T follicular helper cell (primary cell): ENCODE measurements at regions not wholly inside any gene's neighbourhood (a gene's known extent, or its start where the extent isn't known, plus 50 kb on each side); places are given as distances from the start of the nearest gene placed in this dataset.
"Not testable (repeated sequence)": the region's sequence is repeated elsewhere in the genome, so short reads cannot be mapped to it uniquely, and the experiment has no call there.

Source experiments
- DNase-seq: peaks from one replicate; pipeline ENCODE4 v3.0.0-alpha.2; 2020; ENCODE audit warnings: low read depth

GRCh38 chr2:195458936-195459335 lies 198.1 kb upstream of the SLC39A10 start:
- no peak for DNase-seq

DNA sequence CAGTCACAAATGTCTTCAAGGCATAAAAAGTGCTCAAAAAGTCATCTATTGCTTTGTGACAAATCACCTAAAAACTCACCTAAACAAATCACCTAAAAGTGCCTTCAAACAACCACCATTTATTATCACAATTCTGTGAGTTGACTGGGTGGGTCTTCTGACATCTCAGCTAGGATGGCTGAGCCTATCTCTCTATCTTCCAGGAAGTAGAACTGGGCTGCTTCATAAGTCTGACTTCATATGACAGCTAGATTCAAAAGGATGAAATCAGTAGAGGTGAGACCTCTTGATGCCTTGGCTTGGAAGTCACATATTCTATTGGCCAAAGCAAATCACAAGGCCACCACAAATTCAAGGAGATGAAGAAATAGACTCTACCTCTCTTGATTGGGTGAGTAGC lies 199.2 kb upstream of the SLC39A10 start:
- no peak for DNase-seq

- no peak for DNase-seq
Measured at GRCh38 chr2:195456771-195457170, 200.3 kb upstream of the SLC39A10 start.

DNA sequence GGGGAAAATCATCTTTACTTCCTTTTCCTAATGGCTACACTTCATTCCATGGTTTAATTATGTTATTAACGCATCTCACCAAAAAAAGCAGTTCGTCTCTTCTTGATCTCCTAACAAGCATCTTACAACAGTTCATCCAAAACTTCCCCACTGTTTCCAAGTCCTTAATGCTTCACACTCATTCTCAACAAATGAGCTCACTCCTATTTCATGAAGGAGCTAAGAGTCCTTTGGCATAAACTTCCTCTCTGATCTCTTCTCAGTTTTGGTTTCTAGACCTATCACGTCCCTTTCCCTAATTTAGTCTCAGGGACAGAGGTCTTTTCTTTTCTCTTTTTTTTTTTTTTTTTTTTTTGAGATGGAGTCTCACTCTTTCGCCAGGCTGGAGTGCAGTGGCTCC lies 205.9 kb upstream of the SLC39A10 start:
- no peak for DNase-seq

- no peak for DNase-seq
Measured at GRCh38 chr2:195450552-195451113, 206.4 kb upstream of the SLC39A10 start.

DNA sequence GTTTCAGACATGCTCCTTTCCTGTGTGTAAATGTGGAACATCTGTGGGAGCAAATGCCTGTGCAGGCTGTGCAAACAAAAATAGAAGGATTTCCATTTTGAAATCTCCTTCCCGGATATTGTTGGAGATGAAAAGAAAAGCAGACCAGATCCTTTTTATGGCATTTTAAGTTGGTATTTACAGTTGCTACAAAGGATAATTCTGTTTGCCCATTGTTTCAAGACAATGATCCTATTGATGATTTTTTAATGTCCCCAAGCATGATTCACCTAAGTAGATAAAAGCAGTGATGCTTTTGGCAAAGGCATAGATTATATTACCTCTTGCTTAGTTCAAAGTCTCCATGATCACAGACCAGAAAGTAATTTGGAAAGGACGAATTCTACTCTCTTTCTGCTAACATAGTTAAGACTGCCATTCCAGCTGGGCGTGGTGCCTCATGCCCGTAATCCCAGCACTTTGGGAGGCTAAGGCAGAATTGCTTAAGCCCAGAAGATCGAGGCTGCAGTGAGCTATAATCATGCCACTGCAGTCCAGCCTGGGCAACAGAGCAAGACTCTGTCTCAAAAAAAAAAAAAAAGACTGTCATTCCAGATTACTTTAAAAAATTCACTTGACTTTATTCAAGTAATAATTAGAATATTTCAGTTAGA lies 209.6 kb upstream of the SLC39A10 start:
- DNase-seq = no peak

DNA sequence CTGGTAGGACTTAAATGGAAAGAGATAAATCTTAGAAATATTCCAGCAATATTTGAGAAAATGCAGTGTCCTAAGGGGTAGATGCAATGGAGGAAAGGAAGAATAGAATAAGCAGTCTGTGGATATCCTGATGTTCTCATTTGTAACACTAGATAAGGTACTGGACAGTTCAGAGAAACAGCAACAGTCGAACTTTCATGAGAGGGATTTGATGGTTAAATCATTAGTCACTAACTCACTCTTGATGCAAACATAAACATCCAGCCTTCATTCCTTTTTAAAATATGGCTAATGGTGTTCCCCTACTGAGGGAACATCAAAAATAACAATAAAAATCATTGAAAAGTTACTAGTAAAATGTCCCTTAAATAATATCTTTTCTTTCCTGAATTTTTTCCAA lies 211.4 kb upstream of the SLC39A10 start:
- DNase-seq = no peak

GRCh38 chr2:195443926-195444325 lies 213.1 kb upstream of the SLC39A10 start:
- no peak for DNase-seq

- no peak for DNase-seq
Measured at GRCh38 chr2:195442458-195443175, 214.4 kb upstream of the SLC39A10 start.

- no peak for DNase-seq
Measured at GRCh38 chr2:195438692-195439091, 218.3 kb upstream of the SLC39A10 start.

DNA sequence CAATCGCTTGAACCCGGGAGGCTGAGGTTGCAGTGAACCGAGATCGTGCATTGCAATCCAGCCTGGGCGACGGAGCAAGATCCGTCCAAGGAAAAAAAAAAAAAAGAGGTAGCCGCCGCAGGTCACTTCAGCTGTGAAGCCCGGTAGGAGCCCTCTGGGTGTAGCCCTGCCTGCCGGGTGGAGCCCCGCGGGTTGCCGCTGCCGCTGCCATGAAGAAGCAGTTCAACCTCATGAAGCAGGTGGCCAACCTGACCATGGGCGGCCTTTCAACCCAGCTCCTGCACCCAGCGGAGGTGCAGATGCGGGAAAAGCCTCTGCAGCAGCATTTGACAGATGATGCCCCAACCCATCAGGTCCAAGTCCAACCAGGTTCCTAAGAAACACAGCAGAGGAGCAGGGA lies 219.5 kb upstream of the SLC39A10 start:
- no peak for DNase-seq

DNA sequence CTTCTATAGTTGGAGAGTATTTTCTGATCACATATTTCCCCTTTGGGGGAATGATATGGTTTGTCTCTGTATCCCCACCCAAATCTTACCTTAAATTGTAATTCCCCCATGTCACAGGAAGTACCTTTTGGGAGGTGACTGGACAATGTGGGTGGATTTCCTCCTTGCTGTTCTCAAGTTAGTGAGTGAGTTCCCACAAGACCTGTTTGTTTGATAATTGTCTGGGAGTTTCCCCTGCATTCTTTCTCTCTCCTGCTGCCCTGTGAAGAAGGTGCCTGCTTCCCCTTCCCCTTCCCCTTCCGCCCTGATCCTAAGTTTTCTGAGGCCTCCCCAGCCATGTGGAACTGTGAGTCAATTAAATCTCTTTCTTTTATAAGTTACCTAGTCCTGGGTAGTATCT lies 222.7 kb upstream of the SLC39A10 start:
- no peak for DNase-seq

DNA sequence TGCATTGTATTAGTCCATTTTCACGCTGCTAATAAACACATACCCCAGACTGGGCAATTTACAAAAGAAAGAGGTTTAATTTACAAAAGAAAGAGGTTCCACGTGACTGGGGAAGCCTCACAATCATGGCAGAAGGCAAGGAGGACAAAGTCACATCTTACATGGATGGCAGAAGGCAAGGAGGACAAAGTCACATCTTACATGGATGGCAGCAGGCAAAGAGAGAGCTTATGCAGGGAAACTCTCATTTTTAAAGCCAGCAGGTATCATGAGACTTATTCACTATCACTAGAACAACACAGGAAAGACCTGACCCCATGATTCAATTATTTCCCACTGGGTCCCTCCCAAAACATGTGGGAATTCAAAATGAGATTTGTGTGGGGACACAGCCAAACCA lies 223.3 kb upstream of the SLC39A10 start:
- not testable (repeated sequence) for DNase-seq

- DNase-seq = no peak
Measured at GRCh38 chr2:195428673-195429072, 228.4 kb upstream of the SLC39A10 start.

GRCh38 chr2:195425328-195425727 lies 231.7 kb upstream of the SLC39A10 start:
- no peak for DNase-seq

DNA sequence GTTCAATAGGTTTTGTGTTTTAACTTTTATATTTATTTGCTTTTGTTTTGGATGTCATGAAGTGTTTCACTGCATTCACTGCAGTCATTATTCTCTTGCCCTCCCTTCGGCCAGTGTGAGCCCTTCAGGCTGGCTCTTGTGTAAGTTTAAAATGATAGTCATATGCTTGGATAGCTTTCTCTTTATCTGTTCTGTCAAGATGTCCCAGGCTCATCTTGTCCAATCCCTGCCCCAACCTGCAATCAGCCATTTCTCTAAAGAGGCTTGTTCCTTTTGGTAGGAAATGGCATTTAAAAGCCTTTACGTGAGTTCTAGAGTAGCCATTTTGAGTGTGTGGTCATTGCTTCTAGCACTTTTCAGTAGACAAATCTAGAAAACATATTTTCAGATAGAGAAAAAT lies 238.0 kb upstream of the SLC39A10 start:
- no peak for DNase-seq

DNA sequence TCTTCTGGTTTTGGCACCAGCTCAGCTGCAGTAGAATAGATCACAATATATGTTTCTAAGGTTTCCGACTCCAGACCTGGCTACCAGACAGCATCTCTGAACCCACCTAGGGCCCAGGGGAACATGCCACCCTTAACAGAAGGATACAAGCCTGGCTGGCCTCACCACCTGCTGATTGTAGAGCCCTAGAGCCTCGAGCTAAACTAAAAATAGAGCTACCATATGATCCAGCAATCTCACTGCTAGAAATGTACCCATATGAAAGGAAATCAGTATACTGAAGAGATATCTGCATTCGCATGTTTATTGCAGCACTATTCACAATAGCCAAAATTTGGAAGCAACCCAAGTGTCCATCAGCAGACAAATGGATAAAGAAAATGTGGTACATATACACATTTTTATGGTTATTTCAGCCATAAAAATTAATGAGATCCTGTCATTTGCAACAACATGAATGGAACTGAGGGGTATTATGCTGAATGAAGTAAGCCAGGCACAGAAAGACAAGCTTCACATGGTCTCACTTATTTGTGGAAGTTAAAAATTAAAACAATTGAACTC lies 242.4 kb upstream of the SLC39A10 start:
- no peak for DNase-seq

GRCh38 chr2:195413944-195414343 lies 243.1 kb upstream of the SLC39A10 start:
- DNase-seq = no peak

DNA sequence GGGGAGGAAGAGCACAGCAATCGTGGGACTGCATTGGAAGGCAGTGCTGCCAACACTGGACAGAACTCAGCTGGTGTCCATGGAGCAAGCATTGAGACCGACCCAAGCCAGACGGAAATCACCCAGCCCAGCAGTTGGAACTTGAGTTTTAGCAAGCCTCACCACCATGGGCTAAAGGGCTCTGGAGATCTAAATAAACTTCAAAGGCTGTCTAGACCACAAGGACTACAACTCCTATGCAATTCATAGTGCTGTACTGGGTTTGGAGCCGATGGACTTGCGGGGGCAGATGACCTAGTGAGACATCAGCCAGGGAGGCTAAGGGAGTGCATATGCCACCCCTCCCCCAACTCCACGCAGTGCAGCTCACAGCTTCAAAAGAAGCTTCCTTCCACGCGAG lies 243.6 kb upstream of the SLC39A10 start:
- DNase-seq = no peak

GRCh38 chr2:195411219-195411687 lies 245.8 kb upstream of the SLC39A10 start:
- DNase-seq = no peak

GRCh38 chr2:195410074-195410671 lies 246.9 kb upstream of the SLC39A10 start:
- no peak for DNase-seq

- DNase-seq = no peak
Measured at GRCh38 chr2:195408811-195409210, 248.2 kb upstream of the SLC39A10 start.

- DNase-seq = no peak
Measured at GRCh38 chr2:195408196-195408595, 248.8 kb upstream of the SLC39A10 start.
